HCT116 (cell line): ENCODE measurements at regions not wholly inside any gene's neighbourhood (a gene's known extent, or its start where the extent isn't known, plus 50 kb on each side); places are given as distances from the start of the nearest gene placed in this dataset.

Experiments used
- ATAC-seq: fragments of 200-7000 bp; cut with Tn5 transposase; 2 replicates; pipeline ENCODE4 v1.9.1; 2020; ENCODE audit warnings: mild to moderate bottlenecking, moderate library complexity
- BruUV-seq: library from RNA; stranded (reverse); fragments of 400-500 nt; replicated peaks from 2 replicates; lab custom pipeline; 2021; lab: Mats Ljungman, UMichigan
- CTCF ChIA-PET: fragments of 300-600 bp; sonication (Branson Sonifier 250); formaldehyde crosslinking; loops from one replicate; lab custom pipeline; 2021; ENCODE audit warnings: antibody characterized with exemption; lab: Charles Lee
- POLR2A ChIA-PET: fragments of 300-600, 350-600 bp; sonication (Branson Sonifier 250); formaldehyde crosslinking; loops from one replicate; lab custom pipeline; 2021; ENCODE audit warnings: antibody characterized with exemption; lab: Charles Lee
- RAD21 ChIA-PET, 2 experiments: fragments of 300-600 bp; sonication (Branson Sonifier 250); formaldehyde crosslinking; loops; one replicate each; lab custom pipeline; 2023; ENCODE audit warnings: low total read pairs in 2 of 2; ENCODE audit not compliant: uncharacterized antibody in 2 of 2, unreplicated experiment in 2 of 2, low non-redundant PET in 1 of 2; lab: Charles Lee
- DNase-seq: peaks from one replicate; pipeline ENCODE4 v3.0.0-alpha.2; 2010; ENCODE audit warnings: low read depth, low spot score
- H2AFZ ChIP-seq: fragments of 200-600 bp; shearing (Covaris generic), sonication (generic); 2 replicates; pipeline ENCODE4 v1.6.1; 2017; ENCODE audit warnings: low read depth, mixed run types, mixed read lengths, antibody characterized with exemption, low read length; ENCODE audit not compliant: poor library complexity, severe bottlenecking
- H3K27ac ChIP-seq: 2 replicates; pipeline ENCODE4 v1.5.1; 2012; ENCODE audit warnings: low read depth, low read length
- H3K27me3 ChIP-seq: fragments of 200-600 bp; sonication (generic); 2 replicates; pipeline ENCODE4 v1.6.1; 2016; ENCODE audit warnings: mixed run types, low read length, mixed read lengths; ENCODE audit not compliant: insufficient read depth
- H3K36me3 ChIP-seq, 2 experiments: fragments of 200-500 bp in 1 of 2; fragments of 200-600 bp in 1 of 2; sonication (Bioruptor generic) in 1 of 2; sonication (generic) in 1 of 2; 2 replicates each; pipeline versions ENCODE4 v1.5.1 to v1.6.1; 2014 to 2016; ENCODE audit warnings: low read length in 2 of 2, inconsistent platforms in 1 of 2, mixed read lengths in 1 of 2, mixed run types in 1 of 2; ENCODE audit not compliant: insufficient read depth in 2 of 2, control insufficient read depth in 1 of 2
- H3K4me1 ChIP-seq, 2 experiments: fragments of 200-600 bp in 1 of 2; sonication (generic) in 1 of 2; 2 replicates each; pipeline versions ENCODE4 v1.5.1 to v1.6.1; 2012 to 2017; ENCODE audit warnings: low read length in 2 of 2, inconsistent platforms in 1 of 2, mild to moderate bottlenecking in 1 of 2, mixed read lengths in 1 of 2, mixed run types in 1 of 2, moderate library complexity in 1 of 2; ENCODE audit not compliant: insufficient read depth in 2 of 2, control insufficient read depth in 1 of 2
- H3K4me2 ChIP-seq: fragments of 200-600 bp; sonication (generic); 2 replicates; pipeline ENCODE4 v1.6.1; 2017; ENCODE audit warnings: mixed run types, low read length, mixed read lengths
- H3K4me3 ChIP-seq, 2 experiments: fragments of 200-600 bp in 1 of 2; sonication (generic) in 1 of 2; replicated peaks in 1 of 2; 2 replicates each; pipeline ENCODE4 v1.5.1; 2011 to 2016; ENCODE audit warnings: low read length in 2 of 2, control low read depth in 1 of 2, low read depth in 1 of 2, mild to moderate bottlenecking in 1 of 2, mixed read lengths in 1 of 2, mixed run types in 1 of 2
- H3K79me2 ChIP-seq: fragments of 200-600 bp; sonication (generic); 2 replicates; pipeline ENCODE4 v1.6.1; 2017; ENCODE audit warnings: mild to moderate bottlenecking, mixed run types, low read length, moderate library complexity, mixed read lengths; ENCODE audit not compliant: insufficient read depth
- H3K9ac ChIP-seq: fragments of 200-600 bp; sonication (generic); 2 replicates; pipeline ENCODE4 v1.6.1; 2016; ENCODE audit warnings: low read length, mixed read lengths
- H3K9me2 ChIP-seq: fragments of 200-600 bp; sonication (generic), shearing (Covaris generic); 2 replicates; pipeline ENCODE4 v1.6.1; 2017; ENCODE audit warnings: mixed run types, mild to moderate bottlenecking, moderate library complexity; ENCODE audit not compliant: insufficient read depth
- H3K9me3 ChIP-seq, 2 experiments: fragments of 200-500 bp in 1 of 2; fragments of 200-600 bp in 1 of 2; sonication (Bioruptor generic) in 1 of 2; sonication (generic) in 1 of 2; 2 replicates each; pipeline ENCODE4 v1.6.1; 2014 to 2017; ENCODE audit warnings: low read length in 2 of 2, mixed read lengths in 2 of 2, inconsistent platforms in 1 of 2, low read depth in 1 of 2, mild to moderate bottlenecking in 1 of 2, mixed run types in 1 of 2, moderate library complexity in 1 of 2; ENCODE audit not compliant: control insufficient read depth in 1 of 2, insufficient read depth in 1 of 2
- H4K20me1 ChIP-seq: fragments of 200-600 bp; sonication (generic), shearing (Covaris generic); 2 replicates; pipeline ENCODE4 v1.6.1; 2017; ENCODE audit warnings: mixed run types, mild to moderate bottlenecking, moderate library complexity; ENCODE audit not compliant: insufficient read depth
- CEBPB ChIP-seq: IDR thresholded peaks from 2 replicates; pipeline ENCODE4 v1.6.1; 2012; ENCODE audit warnings: low read depth
- EGR1 ChIP-seq: IDR thresholded peaks from 2 replicates; pipeline ENCODE4 v1.6.1; 2012; ENCODE audit warnings: low read depth
- EZH2 ChIP-seq: fragments of 200-600 bp; sonication (generic); IDR thresholded peaks from 2 replicates; pipeline ENCODE4 v1.6.1; 2017; ENCODE audit warnings: antibody characterized with exemption, mixed run types
- POLR2A ChIP-seq: IDR thresholded peaks from 2 replicates; pipeline ENCODE4 v1.7.0; 2011; ENCODE audit warnings: borderline replicate concordance; ENCODE audit not compliant: insufficient read depth, insufficient read length; ENCODE audit errors: extremely low read depth
- POLR2AphosphoS5 ChIP-seq: IDR thresholded peaks from 2 replicates; pipeline ENCODE4 v1.6.1; 2011; ENCODE audit warnings: mild to moderate bottlenecking, low read depth, low read length, moderate library complexity
- RAD21 ChIP-seq: IDR thresholded peaks from 2 replicates; pipeline ENCODE4 v1.6.1; 2012; ENCODE audit warnings: low read depth, mild to moderate bottlenecking
- REST ChIP-seq: IDR thresholded peaks from 2 replicates; pipeline ENCODE4 v1.6.1; 2012; ENCODE audit warnings: low read depth
- SIN3A ChIP-seq: IDR thresholded peaks from 2 replicates; pipeline ENCODE4 v1.6.1; 2012; ENCODE audit warnings: low read depth
- YY1 ChIP-seq: IDR thresholded peaks from 2 replicates; pipeline ENCODE4 v1.6.1; 2011; ENCODE audit warnings: low read length, low read depth, moderate library complexity, mild to moderate bottlenecking; ENCODE audit not compliant: insufficient replicate concordance; ENCODE audit errors: extremely low read depth
- ZFX ChIP-seq: fragments of 450-650 bp; IDR thresholded peaks from 2 replicates; pipeline ENCODE4 v1.6.1; 2017
- ZNF274 ChIP-seq: fragments of 200-500 bp; sonication (Bioruptor generic); IDR thresholded peaks from 2 replicates; pipeline ENCODE4 v1.6.1; 2014; ENCODE audit warnings: mild to moderate bottlenecking, low read depth, low read length, inconsistent platforms
- intact Hi-C: fragments of 100-400 bp; cut with micrococcal nuclease; formaldehyde crosslinking; loops from 2 replicates; pipeline ENCODE4 v1.10.0; 2022
- TF ChIP-seq, protein P1 (sequence below), 3 experiments: fragments of 200-600 bp in 1 of 3; sonication (generic) in 1 of 3; IDR thresholded peaks in 2 of 3; conservative IDR thresholded peaks in 1 of 3; 2 replicates each; pipeline ENCODE4 v1.5.1; 2012 to 2017; ENCODE audit warnings: low read depth in 2 of 3, low read length in 2 of 3, antibody characterized with exemption in 1 of 3, borderline replicate concordance in 1 of 3, control low read depth in 1 of 3, mild to moderate bottlenecking in 1 of 3, mixed read lengths in 1 of 3, mixed run types in 1 of 3, moderate library complexity in 1 of 3; ENCODE audit not compliant: insufficient read depth in 1 of 3

GRCh38 chr12:107475900-107476299, 209.7 kb upstream of the PWP1 start:
- Histone ChIP-seq H3K4me1 (no peaks in the 10 kb centered on the region), H3K27me3 (0 out of 2 replicates have a peak, but pooled peaks cover 7% of the 10 kb centered on the region), H3K27ac (no peak overlapping the region), H3K9ac (no peak overlapping the region), H3K9me3 (no peaks in the 10 kb centered on the region), H2AFZ (no peak overlapping the region), H3K36me3 (no peaks in the 10 kb centered on the region), H4K20me1 (no peaks in the 10 kb centered on the region), H3K4me2 (no peak overlapping the region), H3K9me2 (no peaks in the 10 kb centered on the region), H3K79me2 (no peaks in the 10 kb centered on the region), H3K4me3 (no peak overlapping the region)
- CTCF ChIA-PET: no interaction called here
- intact Hi-C loops: no loop called here
- BruUV-seq: no TSS peak
- RAD21 ChIA-PET: no interaction called here
- TF ChIP-seq SIN3A (no peak), ZNF274 (no peak), YY1 (no peak), EGR1 (no peak), POLR2AphosphoS5 (no peak), ZFX (no peak), CEBPB (no peak), EZH2 (no peak)
- ATAC-seq: no peak
- POLR2A ChIA-PET: no interaction called here
- DNase-seq: no peak

- H3K9me2 ChIP-seq: no peaks in the 10 kb centered on the region
- CTCF ChIA-PET: no interaction called here
- RAD21 ChIA-PET: no interaction called here
- no peak for ATAC-seq
- H2AFZ ChIP-seq: no peak overlapping the region
- no peak overlapping the region for H3K27ac ChIP-seq
- intact Hi-C loops: no loop called here
- H3K36me3 ChIP-seq: no peaks in the 10 kb centered on the region
- no peaks in the 10 kb centered on the region for H4K20me1 ChIP-seq
- BruUV-seq: no TSS peak
- H3K9ac ChIP-seq: no peak overlapping the region
- TF ChIP-seq, protein P1, sequence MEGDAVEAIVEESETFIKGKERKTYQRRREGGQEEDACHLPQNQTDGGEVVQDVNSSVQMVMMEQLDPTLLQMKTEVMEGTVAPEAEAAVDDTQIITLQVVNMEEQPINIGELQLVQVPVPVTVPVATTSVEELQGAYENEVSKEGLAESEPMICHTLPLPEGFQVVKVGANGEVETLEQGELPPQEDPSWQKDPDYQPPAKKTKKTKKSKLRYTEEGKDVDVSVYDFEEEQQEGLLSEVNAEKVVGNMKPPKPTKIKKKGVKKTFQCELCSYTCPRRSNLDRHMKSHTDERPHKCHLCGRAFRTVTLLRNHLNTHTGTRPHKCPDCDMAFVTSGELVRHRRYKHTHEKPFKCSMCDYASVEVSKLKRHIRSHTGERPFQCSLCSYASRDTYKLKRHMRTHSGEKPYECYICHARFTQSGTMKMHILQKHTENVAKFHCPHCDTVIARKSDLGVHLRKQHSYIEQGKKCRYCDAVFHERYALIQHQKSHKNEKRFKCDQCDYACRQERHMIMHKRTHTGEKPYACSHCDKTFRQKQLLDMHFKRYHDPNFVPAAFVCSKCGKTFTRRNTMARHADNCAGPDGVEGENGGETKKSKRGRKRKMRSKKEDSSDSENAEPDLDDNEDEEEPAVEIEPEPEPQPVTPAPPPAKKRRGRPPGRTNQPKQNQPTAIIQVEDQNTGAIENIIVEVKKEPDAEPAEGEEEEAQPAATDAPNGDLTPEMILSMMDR (IDR thresholded peaks at IDR 0.05 in 2 of 3, conservative IDR thresholded peaks at IDR 0.05 in 1 of 3; ENCODE audit: borderline replicate concordance in 1 of 3, insufficient read depth in 1 of 3, low read depth in 2 of 3, low read length in 2 of 3): no peak
- TF ChIP-seq ZNF274: no peak
- TF ChIP-seq POLR2A: no peak
- TF ChIP-seq RAD21: no peak
- TF ChIP-seq REST: no peak
- H3K4me1 ChIP-seq: no peaks in the 10 kb centered on the region
- no peaks in the 10 kb centered on the region for H3K79me2 ChIP-seq
- POLR2A ChIA-PET: no interaction called here
- no peaks in the 10 kb centered on the region for H3K9me3 ChIP-seq
- DNase-seq: no peak
- H3K27me3 ChIP-seq: peaks cover 10% of the 10 kb centered on the region; the same call in 1 of the 2 replicates
- no peak overlapping the region for H3K4me2 ChIP-seq
- no peak overlapping the region for H3K4me3 ChIP-seq
These were observed 208.6 kb upstream of the PWP1 start for GRCh38 chr12:107477018-107477417.
